MM.1S (cell line): ENCODE measurements at regions not wholly inside any gene's neighbourhood (a gene's known extent, or its start where the extent isn't known, plus 50 kb on each side); places are given as distances from the start of the nearest gene placed in this dataset.
"Not testable (repeated sequence)": the region's sequence is repeated elsewhere in the genome, so short reads cannot be mapped to it uniquely, and the experiment has no call there.

Experiments used
- EZH2 ChIP-seq: fragments of 300-600 bp; sonication (generic); optimal IDR thresholded peaks from 2 replicates; pipeline ENCODE3; 2017; ENCODE audit warnings: low read depth, mild to moderate bottlenecking, antibody characterized with exemption, low read length, mixed read lengths
- EZH2phosphoT487 ChIP-seq: fragments of 300-600 bp; sonication (generic); IDR thresholded peaks from 2 replicates; pipeline ENCODE4 v1.6.1; 2018; ENCODE audit warnings: antibody characterized with exemption, low read length
- TF ChIP-seq, protein P1 (sequence below): fragments of 300-600 bp; sonication (generic); IDR thresholded peaks from 2 replicates; pipeline ENCODE4 v1.5.1; 2016; ENCODE audit warnings: antibody characterized with exemption, low read length, mixed read lengths

DNA sequence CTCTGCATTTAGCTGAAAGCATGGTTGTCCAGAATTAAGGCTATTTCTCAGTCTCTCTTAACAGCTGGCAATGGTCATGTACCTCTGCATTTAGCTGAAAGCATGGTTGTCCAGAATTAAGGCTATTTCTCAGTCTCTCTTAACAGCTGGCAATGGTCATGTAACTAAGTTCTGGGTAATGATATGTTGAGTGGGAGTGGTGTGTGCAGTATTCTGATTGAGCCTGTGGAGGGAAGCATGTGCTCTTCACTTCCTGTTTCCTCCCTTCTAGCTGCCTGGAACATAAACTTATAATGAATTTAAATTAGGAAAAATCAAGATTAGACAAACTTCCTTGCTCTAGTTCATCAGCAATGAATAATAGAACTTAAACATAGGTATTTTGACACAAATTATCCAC lies 168.5 kb downstream of the MBL2 start:
- TF ChIP-seq, protein P1, sequence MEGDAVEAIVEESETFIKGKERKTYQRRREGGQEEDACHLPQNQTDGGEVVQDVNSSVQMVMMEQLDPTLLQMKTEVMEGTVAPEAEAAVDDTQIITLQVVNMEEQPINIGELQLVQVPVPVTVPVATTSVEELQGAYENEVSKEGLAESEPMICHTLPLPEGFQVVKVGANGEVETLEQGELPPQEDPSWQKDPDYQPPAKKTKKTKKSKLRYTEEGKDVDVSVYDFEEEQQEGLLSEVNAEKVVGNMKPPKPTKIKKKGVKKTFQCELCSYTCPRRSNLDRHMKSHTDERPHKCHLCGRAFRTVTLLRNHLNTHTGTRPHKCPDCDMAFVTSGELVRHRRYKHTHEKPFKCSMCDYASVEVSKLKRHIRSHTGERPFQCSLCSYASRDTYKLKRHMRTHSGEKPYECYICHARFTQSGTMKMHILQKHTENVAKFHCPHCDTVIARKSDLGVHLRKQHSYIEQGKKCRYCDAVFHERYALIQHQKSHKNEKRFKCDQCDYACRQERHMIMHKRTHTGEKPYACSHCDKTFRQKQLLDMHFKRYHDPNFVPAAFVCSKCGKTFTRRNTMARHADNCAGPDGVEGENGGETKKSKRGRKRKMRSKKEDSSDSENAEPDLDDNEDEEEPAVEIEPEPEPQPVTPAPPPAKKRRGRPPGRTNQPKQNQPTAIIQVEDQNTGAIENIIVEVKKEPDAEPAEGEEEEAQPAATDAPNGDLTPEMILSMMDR: not testable (repeated sequence)
- not testable (repeated sequence) for TF ChIP-seq EZH2, EZH2phosphoT487
